SK-N-SH treated with all-trans-retinoic acid at 6 μM for 48 hours (cell line): ENCODE measurements at regions not wholly inside any gene's neighbourhood (a gene's known extent, or its start where the extent isn't known, plus 50 kb on each side); places are given as distances from the start of the nearest gene placed in this dataset.

Source experiments
- ARNTL ChIP-seq: fragments of 450-650 bp; formaldehyde crosslinking; IDR thresholded peaks from 2 replicates; pipeline ENCODE4 v1.5.0; 2020; ENCODE audit warnings: low read depth, mild to moderate bottlenecking, moderate library complexity, borderline replicate concordance
- BACH2 ChIP-seq: fragments of 250-450 bp; sonication (Bioruptor Pico); IDR thresholded peaks from 2 replicates; pipeline ENCODE4 v1.9.0; 2021; ENCODE audit warnings: mild to moderate bottlenecking, borderline replicate concordance
- CSRNP3 ChIP-seq: fragments of 250-450 bp; sonication (Bioruptor Pico); IDR thresholded peaks from 2 replicates; pipeline ENCODE4 v1.5.1; 2021; ENCODE audit warnings: mild to moderate bottlenecking, moderate library complexity
- ISL1 ChIP-seq: fragments of 250-450 bp; sonication (Bioruptor Pico); IDR thresholded peaks from 2 replicates; pipeline ENCODE4 v2.1.2; 2022; ENCODE audit warnings: mild to moderate bottlenecking, moderate library complexity
- PPARA ChIP-seq: fragments of 250-450 bp; sonication (Bioruptor Pico); IDR thresholded peaks from 2 replicates; pipeline ENCODE4 v1.5.0; 2020; ENCODE audit warnings: mild to moderate bottlenecking, borderline replicate concordance
- RARB ChIP-seq: fragments of 250-450 bp; sonication (Bioruptor Pico); IDR thresholded peaks from 2 replicates; pipeline ENCODE4 v1.8.0; 2021; ENCODE audit warnings: mild to moderate bottlenecking, moderate library complexity
- TCF4 ChIP-seq: fragments of 250-450 bp; sonication (Bioruptor Pico); IDR thresholded peaks from 2 replicates; pipeline ENCODE4 v1.8.0; 2021; ENCODE audit warnings: mild to moderate bottlenecking, moderate library complexity, borderline replicate concordance
- ZFP3 ChIP-seq: fragments of 250-450 bp; sonication (Bioruptor Pico); IDR thresholded peaks from 2 replicates; pipeline ENCODE4 v1.5.0; 2020; ENCODE audit warnings: mild to moderate bottlenecking, moderate library complexity
- ZNF565 ChIP-seq: fragments of 450-650 bp; formaldehyde crosslinking; conservative IDR thresholded peaks from 2 replicates; pipeline ENCODE4 v1.5.0; 2020; ENCODE audit warnings: low read depth, mild to moderate bottlenecking, moderate library complexity

GRCh38 chr4:118589471-118590055, 95.6 kb upstream of the METTL14 start:
- TF ChIP-seq ZNF565 (CRISPR knock-in tag) (no peak), CSRNP3 (CRISPR knock-in tag) (no peak), ISL1 (CRISPR knock-in tag) (no peak), RARB (CRISPR knock-in tag) (no peak), ZFP3 (CRISPR knock-in tag) (no peak), PPARA (CRISPR knock-in tag) (no peak), TCF4 (CRISPR knock-in tag) (no peak), ARNTL (CRISPR knock-in tag) (no peak), BACH2 (CRISPR knock-in tag) (no peak)
